HG03196 (cell line): ENCODE measurements at regions not wholly inside any gene's neighbourhood (a gene's known extent, or its start where the extent isn't known, plus 50 kb on each side); places are given as distances from the start of the nearest gene placed in this dataset.

ENCODE experiments used
- ATAC-seq: cut with Tn5 transposase; IDR thresholded peaks from one replicate; pipeline ENCODE4 v1.9.1; 2021; ENCODE audit not compliant: unreplicated experiment

GRCh38 chr10:43963379-43963778, 314.7 kb upstream of the ZNF32 start:
- no peak for ATAC-seq

GRCh38 chr10:43962346-43963191, 313.9 kb upstream of the ZNF32 start:
- ATAC-seq, result no peak

GRCh38 chr10:43961523-43962345, 313.1 kb upstream of the ZNF32 start:
- no peak for ATAC-seq

- no peak for ATAC-seq
Observed at GRCh38 chr10:43960981-43961380, 312.3 kb upstream of the ZNF32 start.

GRCh38 chr10:43960477-43960876, 311.8 kb upstream of the ZNF32 start:
- ATAC-seq, result no peak

GRCh38 chr10:43960135-43960415, 311.4 kb upstream of the ZNF32 start:
- ATAC-seq, result no peak

- no peak for ATAC-seq
Observed at GRCh38 chr10:43959364-43960134, 310.9 kb upstream of the ZNF32 start.

- no peak for ATAC-seq
Observed at GRCh38 chr10:43958964-43959363, 310.3 kb upstream of the ZNF32 start.

- ATAC-seq, result no peak
Observed at GRCh38 chr10:43958071-43958432, 309.4 kb upstream of the ZNF32 start.

- ATAC-seq, result no peak
Observed at GRCh38 chr10:43957267-43958070, 308.8 kb upstream of the ZNF32 start.

- no peak for ATAC-seq
Observed at GRCh38 chr10:43955978-43956377, 307.3 kb upstream of the ZNF32 start.

GRCh38 chr10:43955002-43955596, 306.4 kb upstream of the ZNF32 start:
- ATAC-seq, result no peak

- ATAC-seq, result no peak
Observed at GRCh38 chr10:43953672-43954071, 305.0 kb upstream of the ZNF32 start.

GRCh38 chr10:43952760-43953159, 304.1 kb upstream of the ZNF32 start:
- ATAC-seq, result no peak

- ATAC-seq, result no peak
Observed at GRCh38 chr10:43949351-43949750, 300.7 kb upstream of the ZNF32 start.

GRCh38 chr10:43946445-43946844, 297.8 kb upstream of the ZNF32 start:
- no peak for ATAC-seq

GRCh38 chr10:43945908-43946307, 297.2 kb upstream of the ZNF32 start:
- ATAC-seq, result no peak

GRCh38 chr10:43945094-43945730, 296.5 kb upstream of the ZNF32 start:
- ATAC-seq, result no peak

- ATAC-seq, result no peak
Observed at GRCh38 chr10:43944381-43945093, 295.9 kb upstream of the ZNF32 start.
